ENCODE measurements at regions not wholly inside any gene's neighbourhood (a gene's known extent, or its start where the extent isn't known, plus 50 kb on each side); places are given as distances from the start of the nearest gene placed in this dataset. TPM values are rescaled to one million over a fixed set of nuclear protein-coding genes. Genes with fewer than 3 reads are reported as not detected.

- ATAC-seq (no peak), DNase-seq (ENCODE audit: low spot score) (no peak)
- intact Hi-C loops (cut with DNase I), result no loop called here
Observed at GRCh38 chr3:163138258-163138657, 1641.7 kb downstream of the OTOL1 start.

DNA sequence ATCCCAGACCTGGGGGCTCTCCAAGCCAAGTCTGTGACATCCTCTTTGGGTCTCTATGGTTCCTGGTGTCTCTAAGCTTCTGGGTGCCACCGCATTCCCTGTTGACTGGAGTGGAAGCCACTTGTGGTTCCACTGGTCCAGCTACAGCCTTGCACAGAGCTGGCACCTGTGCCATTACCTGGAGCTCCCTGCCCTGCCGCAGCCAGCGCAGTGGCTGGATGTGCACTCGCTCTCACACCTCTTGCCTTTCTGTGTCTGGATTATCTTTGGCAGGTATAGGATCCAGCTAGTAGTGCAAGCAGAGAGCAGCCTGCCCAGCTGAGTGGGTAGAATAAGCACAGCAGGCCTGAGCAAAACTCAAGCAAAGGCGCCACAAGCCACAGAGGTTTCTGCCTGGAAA lies 1635.5 kb downstream of the OTOL1 start:
- DNase-seq (ENCODE audit: low spot score) (no peak), ATAC-seq (no peak)
- intact Hi-C loops (cut with DNase I), result no loop called here

GRCh38 chr3:163129287-163129686 lies 1632.7 kb downstream of the OTOL1 start:
- no peak for ATAC-seq
- intact Hi-C loops (cut with DNase I), result no loop called here
- no peak for DNase-seq (ENCODE audit: low spot score)

DNA sequence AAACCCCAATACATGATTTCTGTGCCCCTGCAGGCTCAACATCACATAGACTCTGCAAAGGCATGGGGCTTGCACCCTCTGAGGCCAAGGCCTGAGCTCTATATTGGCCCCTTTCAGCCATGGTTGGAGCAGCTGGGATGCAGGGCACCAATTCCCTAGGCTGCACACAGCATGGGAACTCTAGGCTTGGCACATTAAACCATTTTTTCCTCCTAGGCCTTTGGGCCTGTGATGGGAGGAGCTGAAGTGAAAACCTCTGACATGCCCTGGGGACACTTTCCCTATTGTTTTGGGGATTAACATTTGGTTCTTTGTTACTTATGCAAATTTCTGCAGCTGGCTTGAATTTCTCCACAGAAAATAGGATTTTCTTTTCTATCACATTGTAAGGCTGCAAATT lies 1629.5 kb downstream of the OTOL1 start:
- intact Hi-C loops (cut with DNase I), result no loop called here
- no peak for DNase-seq (ENCODE audit: low spot score)
- no peak for ATAC-seq

Small RNA genes lying in the stretch of these regions (microRNA-seq; reads per million reads assigned to microRNA genes)
- not detected for gene MIR1263

Data from sciatic nerve (tissue), 2 donors.